Bronchial epithelial cell (primary cell): ENCODE measurements at regions not wholly inside any gene's neighbourhood (a gene's known extent, or its start where the extent isn't known, plus 50 kb on each side); places are given as distances from the start of the nearest gene placed in this dataset.
A peak's percentile ranks its signal among the peaks of the same experiment; 100 is the strongest.

Experiments
- DNase-seq: peaks from one replicate; pipeline ENCODE4 v3.0.0-alpha.2; 2010; ENCODE audit warnings: low read depth
- FAIRE-seq: peaks from 2 replicates; lab custom pipeline; 2011; peaks lifted over from hg19 to GRCh38; lab: Jason Lieb, UNC
- H3K27me3 ChIP-seq: 2 replicates; pipeline ENCODE4 v1.5.1; 2011; ENCODE audit warnings: low read length; ENCODE audit not compliant: control insufficient read depth, insufficient read depth
- H3K36me3 ChIP-seq: 2 replicates; pipeline ENCODE4 v1.5.1; 2011; ENCODE audit warnings: low read length; ENCODE audit not compliant: control insufficient read depth, insufficient read depth
- H3K4me3 ChIP-seq: 2 replicates; pipeline ENCODE4 v1.5.1; 2011; ENCODE audit warnings: mild to moderate bottlenecking, low read depth, low read length, control low read depth
- TF ChIP-seq, protein P1 (sequence below): IDR thresholded peaks from 2 replicates; pipeline ENCODE4 v1.5.1; 2011; ENCODE audit warnings: mild to moderate bottlenecking, moderate library complexity, low read length, control low read depth, inconsistent platforms; ENCODE audit not compliant: insufficient read depth, severe bottlenecking

- no peak for DNase-seq
- Histone ChIP-seq H3K4me3 (no peak overlapping the region), H3K27me3 (no peaks in the 10 kb centered on the region), H3K36me3 (no peaks in the 10 kb centered on the region)
- no peak for FAIRE-seq
- TF ChIP-seq, protein P1, sequence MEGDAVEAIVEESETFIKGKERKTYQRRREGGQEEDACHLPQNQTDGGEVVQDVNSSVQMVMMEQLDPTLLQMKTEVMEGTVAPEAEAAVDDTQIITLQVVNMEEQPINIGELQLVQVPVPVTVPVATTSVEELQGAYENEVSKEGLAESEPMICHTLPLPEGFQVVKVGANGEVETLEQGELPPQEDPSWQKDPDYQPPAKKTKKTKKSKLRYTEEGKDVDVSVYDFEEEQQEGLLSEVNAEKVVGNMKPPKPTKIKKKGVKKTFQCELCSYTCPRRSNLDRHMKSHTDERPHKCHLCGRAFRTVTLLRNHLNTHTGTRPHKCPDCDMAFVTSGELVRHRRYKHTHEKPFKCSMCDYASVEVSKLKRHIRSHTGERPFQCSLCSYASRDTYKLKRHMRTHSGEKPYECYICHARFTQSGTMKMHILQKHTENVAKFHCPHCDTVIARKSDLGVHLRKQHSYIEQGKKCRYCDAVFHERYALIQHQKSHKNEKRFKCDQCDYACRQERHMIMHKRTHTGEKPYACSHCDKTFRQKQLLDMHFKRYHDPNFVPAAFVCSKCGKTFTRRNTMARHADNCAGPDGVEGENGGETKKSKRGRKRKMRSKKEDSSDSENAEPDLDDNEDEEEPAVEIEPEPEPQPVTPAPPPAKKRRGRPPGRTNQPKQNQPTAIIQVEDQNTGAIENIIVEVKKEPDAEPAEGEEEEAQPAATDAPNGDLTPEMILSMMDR, result no peak
Measured at GRCh38 chr9:24438876-24439275, 106.8 kb downstream of the IZUMO3 start.

DNA sequence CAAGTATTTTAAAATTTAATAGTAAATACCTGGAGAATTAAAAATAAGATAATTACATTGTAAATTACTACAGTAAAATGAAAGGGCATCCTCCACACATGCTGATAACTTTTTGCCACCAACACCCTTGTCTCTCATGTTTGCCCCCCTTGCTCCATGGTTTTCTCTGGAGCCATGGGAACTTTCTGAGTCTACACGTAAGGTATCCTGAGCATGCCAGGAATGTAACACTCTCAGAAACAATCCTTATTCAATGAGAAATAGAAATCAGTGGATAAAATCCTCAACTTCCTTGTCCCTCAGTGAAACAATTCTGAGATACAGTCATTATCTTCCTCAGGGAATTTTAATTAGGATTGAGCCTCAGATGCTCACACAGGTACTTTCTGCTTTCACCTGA is 108.9 kb downstream of the IZUMO3 start:
- no peaks in the 10 kb centered on the region for H3K36me3 ChIP-seq
- DNase-seq (no peak), FAIRE-seq (no peak)
- TF ChIP-seq, protein P1, result no peak
- no peak overlapping the region for H3K4me3 ChIP-seq
- no peaks in the 10 kb centered on the region for H3K27me3 ChIP-seq

DNA sequence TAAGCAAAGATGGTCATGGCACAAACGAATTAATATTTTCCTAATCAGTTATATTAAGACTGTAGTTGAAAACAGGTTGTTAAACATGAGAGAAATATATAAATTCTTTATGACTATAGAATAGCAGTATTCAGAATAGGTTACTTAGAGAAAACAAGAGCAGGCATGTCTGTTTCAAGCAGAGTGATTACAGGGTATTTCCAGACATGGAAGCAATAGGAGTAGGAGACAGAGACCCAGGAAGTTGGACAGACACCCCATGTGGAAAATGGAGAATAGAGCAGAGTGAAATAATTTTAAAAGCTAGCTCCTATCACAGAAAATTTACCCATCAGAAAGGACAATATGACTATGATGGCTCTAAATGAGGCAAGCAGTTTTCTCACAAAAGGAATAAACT is 111.5 kb downstream of the IZUMO3 start:
- no peaks in the 10 kb centered on the region for H3K27me3 ChIP-seq

DNA sequence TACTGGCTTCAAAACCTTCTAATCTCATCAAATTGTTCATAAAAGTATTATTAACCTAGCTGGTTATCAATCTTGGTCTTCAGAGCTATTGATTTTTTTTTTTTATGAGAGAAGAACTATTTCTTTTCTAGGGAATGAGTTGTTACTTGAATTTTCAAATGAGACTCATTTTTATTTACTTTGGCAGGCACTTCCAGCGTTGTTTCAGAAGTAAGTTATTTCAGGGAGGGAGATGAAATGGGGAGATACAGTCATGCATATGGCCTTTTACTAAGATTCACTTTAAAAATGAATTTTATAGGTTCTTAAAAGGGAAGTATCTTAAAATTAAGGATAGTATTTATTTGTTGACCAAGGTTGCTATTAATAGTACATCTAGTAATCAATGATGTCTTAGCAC is 129.6 kb downstream of the IZUMO3 start:
- TF ChIP-seq, protein P1, result no peak
- Histone ChIP-seq H3K36me3 (no peaks in the 10 kb centered on the region), H3K4me3 (no peak overlapping the region), H3K27me3 (no peaks in the 10 kb centered on the region)
- no peak for DNase-seq
- FAIRE-seq, result no peak

More for the DNA sequence above, 111.5 kb downstream of the IZUMO3 start:
- H3K4me3 ChIP-seq, result no peak overlapping the region
- no peaks in the 10 kb centered on the region for H3K36me3 ChIP-seq
- DNase-seq, result peak; percentile 17
- TF ChIP-seq, protein P1, result no peak
- FAIRE-seq, result no peak

- DNase-seq, result peak; percentile 26
- Histone ChIP-seq H3K4me3 (no peak overlapping the region), H3K27me3 (no peaks in the 10 kb centered on the region), H3K36me3 (no peaks in the 10 kb centered on the region)
- TF ChIP-seq, protein P1, result no peak
- no peak for FAIRE-seq
Measured at GRCh38 chr9:24413651-24414050, 132.0 kb downstream of the IZUMO3 start.

DNA sequence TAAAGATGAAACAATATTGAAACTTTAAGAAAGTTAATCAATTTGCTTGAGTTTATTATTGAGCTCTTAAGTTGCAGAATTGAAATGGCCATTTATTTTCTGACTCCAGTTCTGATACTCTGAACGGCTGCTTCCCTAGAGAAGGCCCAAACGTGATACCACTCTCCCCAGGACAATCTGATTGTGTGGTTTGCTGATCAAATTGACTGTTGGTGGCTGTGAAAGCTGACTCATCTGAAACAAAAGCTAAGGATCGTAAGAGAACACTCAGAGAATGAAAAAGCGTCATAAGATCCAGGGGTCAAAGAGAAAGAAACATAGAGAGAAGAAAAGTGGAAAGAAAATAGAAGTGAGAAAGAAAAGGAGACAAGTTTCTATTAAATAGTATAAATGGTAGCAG is 147.2 kb downstream of the IZUMO3 start:
- no peaks in the 10 kb centered on the region for H3K36me3 ChIP-seq
- TF ChIP-seq, protein P1, result no peak
- no peaks in the 10 kb centered on the region for H3K27me3 ChIP-seq
- no peak for FAIRE-seq
- H3K4me3 ChIP-seq, result no peak overlapping the region
- no peak for DNase-seq
